Testis (tissue), 2 donors: ENCODE measurements at regions not wholly inside any gene's neighbourhood (a gene's known extent, or its start where the extent isn't known, plus 50 kb on each side); places are given as distances from the start of the nearest gene placed in this dataset.

Experiments used
- DNase-seq: peaks from one replicate; pipeline ENCODE4 v3.0.0-alpha.2; 2019
- H3K27ac ChIP-seq, 2 donors: fragments of 200-600 bp; sonication (generic); one replicate each; pipeline ENCODE4 v1.5.1; 2019
- H3K27me3 ChIP-seq: fragments of 200-600 bp; sonication (generic); one replicate; pipeline ENCODE4 v1.5.1; 2019
- H3K36me3 ChIP-seq: fragments of 200-600 bp; sonication (generic); one replicate; pipeline ENCODE4 v1.5.1; 2017; ENCODE audit warnings: low read depth; ENCODE audit errors: missing control alignments
- H3K4me1 ChIP-seq: fragments of 200-600 bp; sonication (generic); one replicate; pipeline ENCODE4 v1.5.1; 2019
- H3K4me3 ChIP-seq, 2 donors: fragments of 200-600 bp; sonication (generic); one replicate each; pipeline ENCODE4 v1.5.1; 2017 to 2019
- H3K9me3 ChIP-seq: fragments of 200-600 bp; sonication (generic); one replicate; pipeline ENCODE4 v1.5.1; 2017
- POLR2A ChIP-seq: fragments of 450-650 bp; IDR thresholded peaks from one replicate; pipeline ENCODE4 v1.6.1; 2017; ENCODE audit warnings: antibody characterized with exemption, mild to moderate bottlenecking, moderate library complexity
- WGBS, 2 donors: methylation state at CpG; one replicate each; pipeline ENCODE4 v1.1.5; 2018; 5-methylcytosine and 5-hydroxymethylcytosine counted together
- intact Hi-C: fragments of 100-400 bp; cut with DNase I; formaldehyde crosslinking; loops from one replicate; pipeline ENCODE4 v1.15.1; 2023; ENCODE audit warnings: low total_unique reads
- TF ChIP-seq, protein P1 (sequence below), 3 experiments: fragments of 450-650 bp in 2 of 3; fragments of 200-600 bp in 1 of 3; sonication (generic) in 1 of 3; IDR thresholded peaks; one replicate each; pipeline ENCODE4 v1.5.1; 2016 to 2019; ENCODE audit warnings: antibody characterized with exemption in 3 of 3, mild to moderate bottlenecking in 2 of 3, moderate library complexity in 1 of 3

DNA sequence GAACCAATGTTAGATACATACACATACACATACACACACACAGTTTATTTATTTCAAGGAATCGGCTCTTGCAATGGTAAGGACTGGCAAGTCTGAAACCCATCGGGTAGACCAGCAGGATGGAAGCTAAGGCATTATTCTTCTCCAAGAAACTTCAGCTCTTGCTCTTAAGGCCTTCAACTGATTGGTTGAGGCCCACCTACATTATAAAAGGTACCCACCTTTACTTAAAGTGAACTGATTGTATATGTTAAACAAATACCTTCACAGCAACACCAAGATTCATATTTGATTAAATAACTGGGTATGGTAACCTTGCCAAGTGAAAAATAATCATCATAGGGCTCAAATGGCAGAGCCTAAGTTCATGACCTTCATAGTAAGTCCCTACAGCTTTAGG, 695.5 kb downstream of the BCL11B start:
- intact Hi-C loops: no loop called here
- TF ChIP-seq, protein P1, sequence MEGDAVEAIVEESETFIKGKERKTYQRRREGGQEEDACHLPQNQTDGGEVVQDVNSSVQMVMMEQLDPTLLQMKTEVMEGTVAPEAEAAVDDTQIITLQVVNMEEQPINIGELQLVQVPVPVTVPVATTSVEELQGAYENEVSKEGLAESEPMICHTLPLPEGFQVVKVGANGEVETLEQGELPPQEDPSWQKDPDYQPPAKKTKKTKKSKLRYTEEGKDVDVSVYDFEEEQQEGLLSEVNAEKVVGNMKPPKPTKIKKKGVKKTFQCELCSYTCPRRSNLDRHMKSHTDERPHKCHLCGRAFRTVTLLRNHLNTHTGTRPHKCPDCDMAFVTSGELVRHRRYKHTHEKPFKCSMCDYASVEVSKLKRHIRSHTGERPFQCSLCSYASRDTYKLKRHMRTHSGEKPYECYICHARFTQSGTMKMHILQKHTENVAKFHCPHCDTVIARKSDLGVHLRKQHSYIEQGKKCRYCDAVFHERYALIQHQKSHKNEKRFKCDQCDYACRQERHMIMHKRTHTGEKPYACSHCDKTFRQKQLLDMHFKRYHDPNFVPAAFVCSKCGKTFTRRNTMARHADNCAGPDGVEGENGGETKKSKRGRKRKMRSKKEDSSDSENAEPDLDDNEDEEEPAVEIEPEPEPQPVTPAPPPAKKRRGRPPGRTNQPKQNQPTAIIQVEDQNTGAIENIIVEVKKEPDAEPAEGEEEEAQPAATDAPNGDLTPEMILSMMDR (IDR thresholded peaks at IDR 0.05): no peak
- TF ChIP-seq POLR2A: no peak

DNA sequence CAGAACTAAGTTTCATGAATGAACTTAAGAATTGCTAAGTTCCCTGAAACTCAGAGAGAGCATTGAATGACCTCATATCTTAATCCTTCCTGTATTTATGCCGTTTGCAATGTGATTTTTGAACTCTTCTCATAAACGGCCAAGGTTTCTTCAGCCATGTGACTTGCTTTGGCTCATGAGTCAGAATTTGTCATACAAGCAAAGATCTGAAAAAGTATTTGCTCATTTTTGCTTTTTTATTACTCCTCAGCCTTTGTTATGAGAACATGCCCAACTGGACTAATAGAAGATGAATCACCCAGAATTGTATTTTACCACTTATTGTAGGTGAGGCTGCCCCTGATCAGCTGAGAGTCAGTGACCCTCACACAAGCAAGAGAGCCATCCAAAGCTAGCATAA, 693.8 kb downstream of the BCL11B start:
- Histone ChIP-seq H3K36me3 (no peaks in the 10 kb centered on the region), H3K27ac (no peak overlapping the region), H3K4me1 (no peaks in the 10 kb centered on the region), H3K9me3 (no peaks in the 10 kb centered on the region), H3K27me3 (no peaks in the 10 kb centered on the region), H3K4me3 (no peak overlapping the region)
- no peak for DNase-seq
- TF ChIP-seq, protein P1 (IDR thresholded peaks at IDR 0.05): no peak
- no peak for TF ChIP-seq POLR2A
- intact Hi-C loops: no loop called here
- whole genome bisulfite sequencing, 2 donors: 52 to 65% methylated on average over 2 of the region's 2 CpGs

More for the DNA sequence above, 695.5 kb downstream of the BCL11B start:
- 84 to 91% methylated on average over 2 of the region's 2 CpGs for WGBS, 2 donors
- H3K4me1 ChIP-seq: no peaks in the 10 kb centered on the region
- H3K36me3 ChIP-seq: no peaks in the 10 kb centered on the region
- DNase-seq: no peak
- H3K9me3 ChIP-seq: no peaks in the 10 kb centered on the region
- H3K27ac ChIP-seq: no peak overlapping the region
- H3K4me3 ChIP-seq: no peak overlapping the region
- no peaks in the 10 kb centered on the region for H3K27me3 ChIP-seq

DNA sequence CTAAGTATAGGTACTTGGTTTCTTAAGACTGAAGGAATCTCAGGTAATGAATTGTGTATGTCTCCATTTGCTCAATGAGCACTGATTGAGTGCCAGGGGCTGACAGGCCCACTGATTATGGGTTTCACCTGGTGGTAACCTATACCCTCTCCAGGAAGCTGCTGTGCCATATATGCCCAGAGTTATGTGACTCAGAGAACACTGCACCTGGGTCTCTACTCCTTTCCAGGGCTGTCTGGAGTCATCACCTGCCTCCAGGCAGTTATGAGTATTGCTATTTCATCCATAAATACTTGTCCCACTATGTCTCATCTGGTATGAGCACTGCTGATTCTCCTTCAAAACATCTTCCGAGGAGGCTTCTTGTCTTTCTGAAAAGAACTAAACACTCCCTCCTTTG, 692.9 kb downstream of the BCL11B start:
- H3K4me3 ChIP-seq: no peak overlapping the region
- no peaks in the 10 kb centered on the region for H3K36me3 ChIP-seq
- WGBS, 2 donors: 83 to 95% methylated on average over 1 of the region's 1 CpG
- H3K4me1 ChIP-seq: no peaks in the 10 kb centered on the region
- H3K9me3 ChIP-seq: no peaks in the 10 kb centered on the region
- TF ChIP-seq, protein P1 (IDR thresholded peaks at IDR 0.05): no peak
- TF ChIP-seq POLR2A: no peak
- DNase-seq: no peak
- no peak overlapping the region for H3K27ac ChIP-seq
- no peaks in the 10 kb centered on the region for H3K27me3 ChIP-seq
- intact Hi-C loops: no loop called here

DNA sequence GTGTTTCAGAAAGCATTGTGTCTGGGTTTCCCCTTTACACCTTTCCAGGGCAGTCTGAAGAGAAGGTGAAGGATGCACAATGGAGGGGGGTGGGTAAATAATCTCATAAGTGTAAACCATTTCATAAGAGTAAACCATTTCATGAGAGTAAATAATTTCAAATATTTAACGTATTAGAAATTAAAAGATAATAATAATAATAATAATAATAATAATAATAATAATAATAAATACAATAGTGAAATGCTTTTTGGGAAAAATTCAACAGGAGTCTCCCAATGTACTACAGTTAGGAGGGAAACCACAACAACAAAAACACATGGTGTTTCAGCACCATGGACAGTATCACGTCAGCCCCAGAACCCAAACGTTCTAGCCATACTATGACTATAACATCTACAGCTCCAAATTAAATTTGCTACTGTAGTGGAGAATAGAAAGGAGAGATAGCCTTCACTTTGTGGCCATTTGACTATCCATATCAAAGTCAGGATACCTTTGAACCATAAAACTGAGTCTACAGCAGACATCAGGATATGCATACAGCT, 691.8 kb downstream of the BCL11B start:
- WGBS, 2 donors: 12 to 16% methylated on average over 3 of the region's 3 CpGs

DNA sequence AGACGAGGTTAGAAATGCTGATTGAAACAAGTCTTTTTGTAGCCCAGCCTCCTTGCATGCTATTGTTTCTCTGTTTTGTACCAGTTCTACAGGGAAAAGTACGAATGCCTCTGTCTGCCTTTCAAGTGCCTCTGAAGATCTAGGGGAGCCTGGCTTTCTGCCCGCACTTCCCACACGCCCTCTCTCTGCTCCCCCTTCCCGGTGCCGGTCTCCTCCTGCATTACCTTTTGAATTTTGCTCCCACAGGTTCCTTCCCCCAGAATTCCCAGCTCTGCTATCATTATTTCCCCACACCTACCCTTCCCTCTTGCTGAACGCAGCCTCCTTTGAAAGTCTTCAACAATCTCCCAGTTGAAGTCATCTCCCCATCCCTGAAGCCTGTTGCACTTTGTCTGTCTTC, 689.7 kb downstream of the BCL11B start:
- Histone ChIP-seq H3K27me3 (no peaks in the 10 kb centered on the region), H3K4me1 (no peaks in the 10 kb centered on the region), H3K27ac (no peak overlapping the region), H3K4me3 (no peak overlapping the region), H3K9me3 (no peaks in the 10 kb centered on the region), H3K36me3 (no peaks in the 10 kb centered on the region)
- TF ChIP-seq, protein P1 (IDR thresholded peaks at IDR 0.05): no peak
- no peak for TF ChIP-seq POLR2A
- DNase-seq: no peak
- WGBS, 2 donors: 63 to 64% methylated on average over 7 of the region's 7 CpGs
- intact Hi-C loops: no loop called here

More for the DNA sequence above, 691.8 kb downstream of the BCL11B start:
- DNase-seq: no peak
- H3K4me3 ChIP-seq: no peak overlapping the region
- intact Hi-C loops: no loop called here
- H3K27ac ChIP-seq: no peak overlapping the region
- H3K4me1 ChIP-seq: no peaks in the 10 kb centered on the region
- TF ChIP-seq, protein P1 (IDR thresholded peaks at IDR 0.05): no peak
- no peaks in the 10 kb centered on the region for H3K27me3 ChIP-seq
- no peaks in the 10 kb centered on the region for H3K9me3 ChIP-seq
- no peaks in the 10 kb centered on the region for H3K36me3 ChIP-seq
